ENCODE measurements at regions not wholly inside any gene's neighbourhood (a gene's known extent, or its start where the extent isn't known, plus 50 kb on each side); places are given as distances from the start of the nearest gene placed in this dataset.

GRCh38 chr1:221845650-221846371, 103.9 kb upstream of the DUSP10 start:
- Histone ChIP-seq H3K9me3 (ENCODE audit: low read depth, low read length) (no peaks in the 10 kb centered on the region), H3K4me1 (ENCODE audit: insufficient read depth, low read length) (peaks cover 8% of the 10 kb centered on the region), H3K4me3 (ENCODE audit: low read length) (no peak overlapping the region)

DNA sequence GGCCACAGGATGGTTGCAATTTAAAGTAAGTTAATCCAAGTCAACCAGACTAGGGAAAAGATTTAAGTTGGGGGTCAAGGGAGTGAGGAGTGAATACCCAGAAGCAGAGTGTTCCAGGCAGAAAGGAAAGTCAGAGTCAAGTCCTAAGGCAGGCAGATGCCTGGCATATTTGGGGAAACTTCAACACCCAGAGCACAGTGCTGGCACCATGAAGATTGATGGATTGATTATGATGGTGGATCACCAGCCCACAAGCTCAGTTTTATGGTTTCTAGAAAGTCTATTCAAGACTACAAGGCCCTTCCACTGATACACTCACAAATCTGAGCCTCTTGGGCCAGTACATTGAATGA, 100.1 kb upstream of the DUSP10 start:
- Histone ChIP-seq H3K9me3 (ENCODE audit: low read depth, low read length) (no peaks in the 10 kb centered on the region), H3K27me3 (ENCODE audit: insufficient read depth, low read length) (no peaks in the 10 kb centered on the region)

More at GRCh38 chr1:221845650-221846371, 103.9 kb upstream of the DUSP10 start:
- H3K27me3 ChIP-seq (ENCODE audit: insufficient read depth, low read length), result no peaks in the 10 kb centered on the region

GRCh38 chr1:221841251-221841982, 99.5 kb upstream of the DUSP10 start:
- Histone ChIP-seq H3K4me1 (ENCODE audit: insufficient read depth, low read length) (peaks cover 35% of the 10 kb centered on the region), H3K9me3 (ENCODE audit: low read depth, low read length) (no peaks in the 10 kb centered on the region), H3K4me3 (ENCODE audit: low read length) (no peak overlapping the region), H3K27me3 (ENCODE audit: insufficient read depth, low read length) (no peaks in the 10 kb centered on the region)

More for the DNA sequence above, 100.1 kb upstream of the DUSP10 start:
- Histone ChIP-seq H3K4me1 (ENCODE audit: insufficient read depth, low read length) (peaks cover 35% of the 10 kb centered on the region), H3K4me3 (ENCODE audit: low read length) (no peak overlapping the region)

GRCh38 chr1:221840511-221841243, 98.8 kb upstream of the DUSP10 start:
- Histone ChIP-seq H3K4me1 (ENCODE audit: insufficient read depth, low read length) (peaks cover 35% of the 10 kb centered on the region), H3K27me3 (ENCODE audit: insufficient read depth, low read length) (no peaks in the 10 kb centered on the region)

GRCh38 chr1:221839782-221840395, 98.0 kb upstream of the DUSP10 start:
- H3K27me3 ChIP-seq (ENCODE audit: insufficient read depth, low read length), result no peaks in the 10 kb centered on the region
- peaks cover 35% of the 10 kb centered on the region for H3K4me1 ChIP-seq (ENCODE audit: insufficient read depth, low read length)
- no peak overlapping the region for H3K4me3 ChIP-seq (ENCODE audit: low read length)
- H3K9me3 ChIP-seq (ENCODE audit: low read depth, low read length), result no peaks in the 10 kb centered on the region

More at GRCh38 chr1:221840511-221841243, 98.8 kb upstream of the DUSP10 start:
- no peak overlapping the region for H3K4me3 ChIP-seq (ENCODE audit: low read length)
- H3K9me3 ChIP-seq (ENCODE audit: low read depth, low read length), result no peaks in the 10 kb centered on the region

DNA sequence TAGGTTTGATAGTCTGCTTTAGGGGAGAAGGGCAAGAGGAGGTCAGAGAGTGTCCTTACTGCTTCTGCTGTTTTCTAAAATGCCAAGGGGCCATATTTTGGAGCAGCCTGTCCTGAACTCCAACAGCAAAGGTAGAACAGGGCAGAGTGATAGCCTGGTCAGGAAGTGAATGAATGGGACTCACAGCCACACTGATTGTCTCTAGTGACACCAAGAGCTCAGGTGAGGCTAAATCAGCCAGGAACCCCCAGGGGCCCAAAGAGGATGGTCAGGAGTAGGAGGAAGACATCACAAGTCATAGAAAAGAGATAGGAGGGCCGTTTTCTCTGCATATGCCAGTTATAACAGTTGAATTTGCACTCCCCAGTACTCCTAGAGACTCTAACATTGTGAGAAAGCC, 97.4 kb upstream of the DUSP10 start:
- peaks cover 35% of the 10 kb centered on the region for H3K4me1 ChIP-seq (ENCODE audit: insufficient read depth, low read length)
- H3K27me3 ChIP-seq (ENCODE audit: insufficient read depth, low read length), result no peaks in the 10 kb centered on the region
- H3K9me3 ChIP-seq (ENCODE audit: low read depth, low read length), result no peaks in the 10 kb centered on the region
- H3K4me3 ChIP-seq (ENCODE audit: low read length), result no peak overlapping the region

DNA sequence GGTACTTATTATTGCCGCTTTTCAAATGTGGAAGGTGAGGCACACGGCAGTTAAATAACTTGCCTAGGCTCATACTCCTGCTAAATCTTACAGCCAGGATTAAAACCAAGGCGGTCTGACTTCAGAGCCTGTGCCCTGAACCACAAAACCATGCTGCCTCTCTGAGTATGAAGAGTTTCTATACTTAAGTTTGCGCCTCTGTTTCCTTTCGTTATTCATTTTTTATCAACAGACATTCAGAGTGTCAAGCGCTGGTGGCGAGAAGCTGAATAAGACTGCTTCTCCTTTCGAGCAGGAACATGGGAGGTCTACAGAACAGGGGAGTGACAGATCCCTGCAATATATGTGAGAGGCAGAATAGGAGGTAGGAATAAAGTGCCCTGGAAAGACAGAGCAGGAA, 96.0 kb upstream of the DUSP10 start:
- Histone ChIP-seq H3K9me3 (ENCODE audit: low read depth, low read length) (no peaks in the 10 kb centered on the region), H3K27me3 (ENCODE audit: insufficient read depth, low read length) (no peaks in the 10 kb centered on the region), H3K4me1 (ENCODE audit: insufficient read depth, low read length) (peaks cover 35% of the 10 kb centered on the region), H3K4me3 (ENCODE audit: low read length) (no peak overlapping the region)

DNA sequence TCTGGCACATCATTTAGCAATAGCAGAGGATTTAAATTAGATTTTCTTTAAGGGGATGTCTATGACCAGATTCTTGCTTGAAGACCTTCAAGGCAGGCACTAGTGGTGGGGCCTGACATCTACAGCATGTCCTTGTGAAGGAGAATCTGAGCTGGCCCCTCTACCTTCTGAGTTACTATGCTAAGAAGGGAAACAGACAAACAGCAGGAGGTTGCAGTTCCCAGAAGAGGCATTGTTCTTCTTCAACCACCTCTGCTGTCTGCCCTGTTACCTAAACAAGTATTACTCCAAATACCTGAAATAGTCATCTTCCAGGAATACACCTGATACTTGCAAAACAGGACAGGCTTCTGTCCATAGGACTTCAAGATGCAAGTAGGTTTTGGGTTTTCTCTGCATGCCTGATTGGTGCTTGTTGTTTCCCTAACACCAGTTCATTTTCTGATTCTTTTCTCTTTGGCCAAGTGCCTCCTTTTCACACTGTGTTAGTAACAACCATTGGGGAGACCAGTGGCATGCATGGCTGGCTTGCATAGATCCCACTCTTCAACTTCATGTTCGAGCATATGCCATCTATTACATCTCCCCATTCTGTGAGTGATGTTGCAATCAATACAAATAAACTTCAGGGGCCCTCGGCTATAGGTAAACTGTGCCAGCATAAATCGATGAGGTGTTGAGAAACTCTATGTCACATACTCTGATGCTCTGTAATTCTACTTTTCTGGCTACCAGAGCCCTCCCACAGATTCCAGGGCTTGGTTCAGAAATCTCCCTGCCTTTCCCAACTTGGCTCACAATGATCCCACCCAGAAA, 93.0 kb upstream of the DUSP10 start:
- no peaks in the 10 kb centered on the region for H3K9me3 ChIP-seq (ENCODE audit: low read depth, low read length)
- H3K27me3 ChIP-seq (ENCODE audit: insufficient read depth, low read length), result no peaks in the 10 kb centered on the region
- H3K4me3 ChIP-seq (ENCODE audit: low read length), result no peak overlapping the region
- peaks cover 25% of the 10 kb centered on the region for H3K4me1 ChIP-seq (ENCODE audit: insufficient read depth, low read length)

- H3K9me3 ChIP-seq (ENCODE audit: low read depth, low read length), result no peaks in the 10 kb centered on the region
- H3K4me1 ChIP-seq (ENCODE audit: insufficient read depth, low read length), result peaks cover 16% of the 10 kb centered on the region
- H3K27me3 ChIP-seq (ENCODE audit: insufficient read depth, low read length), result no peaks in the 10 kb centered on the region
- no peak overlapping the region for H3K4me3 ChIP-seq (ENCODE audit: low read length)
These were observed 90.7 kb upstream of the DUSP10 start for GRCh38 chr1:221832617-221833016.

DNA sequence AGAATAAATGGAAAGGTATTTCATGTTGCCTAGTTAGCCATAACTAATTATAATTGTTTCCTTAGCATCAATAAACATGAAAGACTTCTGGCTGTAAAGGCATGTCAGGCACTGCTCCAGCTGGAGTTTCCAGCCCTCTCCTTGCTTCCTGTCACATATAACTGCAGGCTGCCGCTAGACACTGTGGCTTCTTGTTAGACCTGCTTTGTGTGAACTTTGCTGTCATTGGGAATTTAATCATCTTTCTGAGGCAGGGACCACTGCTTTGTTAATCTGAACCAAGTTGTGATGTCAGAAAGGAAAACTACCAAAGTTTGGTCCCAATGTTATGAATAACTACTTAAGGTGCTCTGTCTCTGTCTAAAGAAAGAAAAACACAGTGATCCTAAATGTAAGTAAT, 90.3 kb upstream of the DUSP10 start:
- Histone ChIP-seq H3K4me1 (ENCODE audit: insufficient read depth, low read length) (peaks cover 14% of the 10 kb centered on the region), H3K27me3 (ENCODE audit: insufficient read depth, low read length) (no peaks in the 10 kb centered on the region), H3K4me3 (ENCODE audit: low read length) (no peak overlapping the region), H3K9me3 (ENCODE audit: low read depth, low read length) (no peaks in the 10 kb centered on the region)

DNA sequence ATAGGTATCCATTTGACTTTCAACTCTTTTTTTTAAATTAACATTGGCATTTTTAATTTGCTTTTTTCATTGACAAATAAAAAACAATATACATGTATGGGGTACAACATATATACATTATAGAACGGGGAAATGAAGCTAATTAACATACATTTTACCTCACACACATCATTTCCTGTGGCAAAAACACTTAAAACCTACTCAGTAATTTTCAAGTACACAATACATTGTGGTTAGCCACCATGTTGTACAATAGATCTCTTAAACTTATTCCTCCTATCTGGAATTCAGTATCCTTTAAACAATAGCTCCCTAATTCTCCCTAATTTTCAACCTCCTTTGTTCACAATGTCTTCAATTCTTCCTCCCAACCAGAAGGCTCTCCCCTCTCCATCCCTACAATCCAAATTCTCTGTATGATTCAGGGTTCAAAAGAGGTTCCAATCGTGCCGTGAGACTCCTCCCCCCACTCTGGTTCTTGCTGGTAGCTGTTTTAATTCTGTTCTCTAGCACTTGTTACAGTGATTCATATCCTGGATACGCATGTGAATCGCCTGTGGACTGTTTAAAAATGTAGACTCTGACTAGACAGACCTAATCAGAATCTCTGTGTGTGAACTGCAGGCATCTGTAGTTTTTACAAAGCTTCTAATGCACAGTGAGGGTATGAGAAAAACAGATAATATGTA, 87.6 kb upstream of the DUSP10 start:
- H3K4me1 ChIP-seq (ENCODE audit: insufficient read depth, low read length), result peaks cover 20% of the 10 kb centered on the region
- no peaks in the 10 kb centered on the region for H3K9me3 ChIP-seq (ENCODE audit: low read depth, low read length)
- H3K4me3 ChIP-seq (ENCODE audit: low read length), result no peak overlapping the region
- H3K27me3 ChIP-seq (ENCODE audit: insufficient read depth, low read length), result no peaks in the 10 kb centered on the region

DNA sequence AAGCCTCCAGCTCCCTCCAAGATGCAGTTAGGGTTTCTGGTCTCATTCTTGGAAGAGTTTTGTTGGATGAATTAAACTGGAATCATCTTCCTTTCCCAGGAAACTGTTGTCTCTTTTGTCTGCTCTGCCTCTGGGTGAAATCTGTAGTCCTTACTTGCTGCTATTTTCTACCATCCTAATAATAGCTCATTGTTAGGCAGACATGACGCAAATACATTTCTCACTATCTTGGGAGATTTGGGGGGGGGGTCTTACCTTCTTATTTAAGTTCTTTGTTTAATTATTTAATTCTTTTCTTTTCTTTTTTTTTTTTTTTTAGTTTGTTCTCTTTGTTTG, 85.4 kb upstream of the DUSP10 start:
- no peaks in the 10 kb centered on the region for H3K9me3 ChIP-seq (ENCODE audit: low read depth, low read length)
- no peak overlapping the region for H3K4me3 ChIP-seq (ENCODE audit: low read length)

DNA sequence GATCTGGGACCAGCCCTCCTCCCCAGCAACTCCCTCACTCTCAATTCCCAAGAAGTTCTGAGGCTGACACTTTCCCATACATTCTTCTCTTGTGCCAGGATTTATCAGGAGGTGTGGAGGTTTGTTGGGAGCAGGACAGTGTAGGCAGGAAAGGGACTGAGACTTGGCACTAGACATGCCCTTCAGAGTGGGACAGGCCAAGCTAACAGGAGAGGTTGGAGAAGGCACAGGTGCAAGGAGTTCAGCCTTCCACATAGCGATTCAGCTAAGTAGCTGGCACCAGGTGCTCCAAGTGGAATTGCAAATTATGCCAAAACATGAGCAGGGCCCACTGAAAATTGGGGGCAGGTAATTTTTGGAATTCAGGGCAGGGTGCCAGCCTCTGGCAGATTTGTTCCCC, 83.0 kb upstream of the DUSP10 start:
- H3K27me3 ChIP-seq (ENCODE audit: insufficient read depth, low read length), result no peaks in the 10 kb centered on the region
- no peak overlapping the region for H3K4me3 ChIP-seq (ENCODE audit: low read length)
- no peaks in the 10 kb centered on the region for H3K9me3 ChIP-seq (ENCODE audit: low read depth, low read length)
- peaks cover 13% of the 10 kb centered on the region for H3K4me1 ChIP-seq (ENCODE audit: insufficient read depth, low read length)

More for the DNA sequence above, 85.4 kb upstream of the DUSP10 start:
- Histone ChIP-seq H3K4me1 (ENCODE audit: insufficient read depth, low read length) (peaks cover 20% of the 10 kb centered on the region), H3K27me3 (ENCODE audit: insufficient read depth, low read length) (no peaks in the 10 kb centered on the region)

- Histone ChIP-seq H3K9me3 (ENCODE audit: low read depth, low read length) (no peaks in the 10 kb centered on the region), H3K4me3 (ENCODE audit: low read length) (no peak overlapping the region), H3K27me3 (ENCODE audit: insufficient read depth, low read length) (no peaks in the 10 kb centered on the region), H3K4me1 (ENCODE audit: insufficient read depth, low read length) (peaks cover 9% of the 10 kb centered on the region)
These were observed 82.1 kb upstream of the DUSP10 start for GRCh38 chr1:221824025-221824424.

Measured in mononuclear cell (primary cell).